Right lung (tissue), 2 donors: ENCODE measurements at regions not wholly inside any gene's neighbourhood (a gene's known extent, or its start where the extent isn't known, plus 50 kb on each side); places are given as distances from the start of the nearest gene placed in this dataset.
A peak's percentile ranks its signal among the peaks of the same experiment; 100 is the strongest.

ENCODE experiments used
- DNase-seq, 2 donors: peaks; one replicate each; pipeline ENCODE4 v3.0.0-alpha.2; 2013

GRCh38 chr4:125440814-125441213, 126.1 kb downstream of the FAT4 start:
- DNase-seq = no peak

GRCh38 chr4:125444166-125444565, 129.4 kb downstream of the FAT4 start:
- DNase-seq = no peak

- DNase-seq = no peak
Measured at GRCh38 chr4:125445525-125445924, 130.8 kb downstream of the FAT4 start.

- DNase-seq = no peak
Measured at GRCh38 chr4:125447551-125448290, 133.0 kb downstream of the FAT4 start.

DNA sequence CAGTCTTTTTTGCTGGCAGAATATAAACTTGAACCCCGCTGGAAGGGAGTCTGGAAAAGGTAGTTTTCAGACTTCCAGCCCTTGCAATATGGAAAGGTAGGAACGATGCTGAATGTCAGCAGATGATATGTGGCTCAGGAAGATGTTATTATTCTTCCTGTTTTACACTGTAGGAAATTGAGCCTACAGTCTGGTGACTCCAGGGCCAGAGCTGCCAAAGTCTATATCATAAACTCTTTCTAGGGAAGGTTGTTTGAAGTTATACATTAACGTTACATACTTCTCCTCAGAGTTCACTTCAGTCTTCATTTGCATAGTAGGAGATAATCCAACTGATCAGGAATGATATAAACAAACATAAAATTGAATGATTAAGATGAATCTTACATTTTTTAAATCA, 141.3 kb downstream of the FAT4 start:
- no peak for DNase-seq

DNA sequence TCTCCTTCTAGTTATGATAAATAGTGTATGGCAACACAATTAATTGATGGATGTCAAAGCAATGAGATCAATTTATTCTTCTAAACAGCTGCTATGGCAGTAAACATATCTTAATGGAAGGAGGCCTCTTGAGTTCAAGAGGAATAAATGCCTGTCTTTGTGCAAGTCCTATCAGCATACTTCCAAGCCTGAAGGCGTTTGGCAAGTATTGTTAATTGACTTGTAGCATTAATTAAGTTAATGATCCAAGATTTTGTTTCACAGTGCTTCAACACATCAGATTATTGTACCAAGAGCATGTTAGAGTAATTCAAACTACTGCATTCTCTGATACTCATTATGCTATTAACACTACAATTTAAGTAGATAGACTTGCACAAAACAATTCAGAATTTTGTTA, 144.8 kb downstream of the FAT4 start:
- no peak for DNase-seq

DNA sequence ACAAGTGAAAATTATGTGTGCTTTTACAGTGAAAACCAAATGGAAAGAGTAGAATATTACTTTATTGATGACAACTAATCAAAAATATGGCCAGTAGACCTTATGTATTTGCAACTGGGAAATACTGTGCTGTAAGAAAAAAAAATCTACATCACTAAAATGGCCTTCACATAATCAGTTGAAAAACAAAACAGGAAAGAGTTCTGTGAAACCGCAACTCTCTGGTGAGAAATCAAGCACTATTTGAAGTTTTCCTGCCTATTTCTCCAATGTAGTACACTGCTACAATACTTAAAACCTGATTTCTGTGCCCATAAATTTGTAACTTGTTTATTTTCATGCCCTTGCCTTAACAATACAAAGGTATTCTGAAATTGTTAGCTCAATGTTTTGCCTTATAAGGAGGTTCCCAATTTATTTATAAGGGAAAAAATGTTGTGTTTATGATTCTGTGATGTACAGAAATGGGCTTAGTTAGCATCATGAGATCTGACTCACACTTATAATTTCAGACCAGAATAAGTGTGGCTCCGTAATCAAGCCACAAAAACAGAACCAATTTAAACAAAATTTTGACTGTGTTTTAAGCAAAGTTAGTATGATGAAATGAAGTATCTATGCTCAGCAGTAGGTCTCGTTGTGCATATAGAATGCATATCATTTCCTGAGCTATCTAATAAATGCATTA, 147.1 kb downstream of the FAT4 start:
- no peak for DNase-seq

GRCh38 chr4:125464146-125464545, 149.4 kb downstream of the FAT4 start:
- DNase-seq = no peak

GRCh38 chr4:125481334-125482045, 166.7 kb downstream of the FAT4 start:
- no peak for DNase-seq

DNA sequence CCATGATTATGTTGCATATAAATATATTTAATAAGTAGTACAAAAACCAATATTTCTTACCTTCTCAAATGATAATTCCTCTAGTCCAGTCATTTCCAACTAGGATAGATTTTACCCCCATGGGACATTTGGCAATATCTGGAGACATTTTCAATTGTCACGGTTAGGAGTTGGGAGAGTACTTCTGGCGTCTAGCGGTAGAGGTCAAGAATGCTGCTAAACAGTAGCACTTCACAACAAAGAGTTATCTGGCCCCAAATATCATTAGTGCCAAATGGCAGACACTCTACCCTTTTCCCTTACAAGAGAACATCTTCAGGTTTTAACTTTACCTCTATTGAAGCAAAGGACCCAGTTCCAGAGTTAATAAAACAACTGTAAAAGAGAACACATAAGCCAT, 168.1 kb downstream of the FAT4 start:
- DNase-seq = no peak

GRCh38 chr4:125483278-125483677, 168.5 kb downstream of the FAT4 start:
- DNase-seq = no peak

DNA sequence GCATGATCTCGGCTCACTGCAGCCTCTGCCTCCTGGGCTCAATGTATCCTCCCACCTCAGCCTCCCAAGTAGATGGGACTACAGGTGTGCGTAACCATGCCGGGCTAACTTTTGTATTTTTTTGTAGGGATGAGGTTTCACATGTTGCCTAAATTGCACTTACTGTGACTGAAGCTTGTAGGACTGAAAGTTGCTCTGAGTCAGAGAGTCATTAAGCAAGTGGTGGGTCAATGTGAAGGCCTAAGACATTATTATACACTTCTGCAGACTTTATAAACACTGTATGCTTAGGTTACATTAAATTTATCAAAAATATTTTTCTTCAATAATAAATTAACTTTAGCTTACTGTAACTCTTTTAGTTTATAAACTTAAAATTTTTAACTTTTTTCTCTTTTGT, 170.2 kb downstream of the FAT4 start:
- DNase-seq = no peak

DNA sequence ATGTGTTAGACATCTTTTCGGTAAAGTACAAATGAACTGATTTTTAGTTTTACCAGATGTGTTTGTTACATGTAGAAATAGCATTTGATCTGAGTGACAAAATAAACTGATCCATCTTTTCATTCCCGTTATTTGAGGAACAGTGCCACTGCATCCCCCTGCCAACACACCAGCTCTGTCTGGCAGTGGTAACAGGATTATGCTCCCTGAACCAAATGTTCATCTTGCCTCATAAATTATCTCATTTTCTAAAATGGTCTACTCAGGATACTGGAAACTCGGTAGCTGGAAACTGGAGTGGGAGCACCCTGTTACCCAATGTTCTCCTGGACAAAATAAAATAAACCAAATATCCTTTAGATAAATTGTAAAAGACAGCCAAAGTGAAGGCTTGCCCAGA, 171.6 kb downstream of the FAT4 start:
- peak; percentile 6 to 9 for DNase-seq

DNA sequence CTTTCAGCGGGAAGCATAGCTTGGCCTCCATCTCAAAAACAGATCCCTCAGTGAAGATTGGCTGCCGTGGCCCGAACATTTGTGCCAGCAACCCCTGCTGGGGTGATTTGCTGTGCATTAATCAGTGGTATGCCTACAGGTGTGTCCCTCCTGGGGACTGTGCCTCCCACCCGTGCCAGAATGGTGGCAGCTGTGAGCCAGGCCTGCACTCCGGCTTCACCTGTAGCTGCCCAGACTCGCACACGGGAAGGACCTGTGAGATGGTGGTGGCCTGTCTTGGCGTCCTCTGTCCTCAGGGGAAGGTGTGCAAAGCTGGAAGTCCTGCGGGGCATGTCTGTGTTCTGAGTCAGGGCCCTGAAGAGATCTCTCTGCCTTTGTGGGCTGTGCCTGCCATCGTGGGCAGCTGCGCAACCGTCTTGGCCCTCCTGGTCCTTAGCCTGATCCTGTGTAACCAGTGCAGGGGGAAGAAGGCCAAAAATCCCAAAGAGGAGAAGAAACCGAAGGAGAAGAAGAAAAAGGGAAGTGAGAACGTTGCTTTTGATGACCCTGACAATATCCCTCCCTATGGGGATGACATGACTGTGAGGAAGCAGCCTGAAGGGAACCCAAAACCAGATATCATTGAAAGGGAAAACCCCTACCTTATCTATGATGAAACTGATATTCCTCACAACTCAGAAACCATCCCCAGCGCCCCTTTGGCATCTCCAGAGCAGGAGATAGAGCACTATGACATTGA, 175.4 kb downstream of the FAT4 start:
- DNase-seq = no peak

DNA sequence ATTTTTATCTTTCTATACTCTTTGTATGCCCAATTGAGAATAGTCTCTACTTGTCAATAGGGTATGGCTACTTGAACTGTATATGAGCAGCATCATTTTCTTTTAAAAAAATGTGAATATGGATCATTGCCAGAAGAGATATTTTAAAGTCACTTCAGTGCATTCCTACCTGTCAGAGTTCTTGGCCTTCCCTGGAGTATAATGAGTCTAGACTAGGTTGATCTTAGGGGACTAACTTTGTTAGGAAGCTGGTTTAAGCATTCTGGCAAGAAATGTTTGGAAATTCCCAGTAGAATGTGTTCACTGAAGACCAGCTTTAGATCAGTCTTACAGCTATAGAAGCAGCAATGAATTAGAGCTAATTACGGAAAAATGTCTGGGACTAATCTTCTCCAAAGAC, 178.2 kb downstream of the FAT4 start:
- no peak for DNase-seq

- no peak for DNase-seq
Measured at GRCh38 chr4:125497861-125498260, 183.1 kb downstream of the FAT4 start.

- DNase-seq = no peak
Measured at GRCh38 chr4:125498981-125499380, 184.2 kb downstream of the FAT4 start.

DNA sequence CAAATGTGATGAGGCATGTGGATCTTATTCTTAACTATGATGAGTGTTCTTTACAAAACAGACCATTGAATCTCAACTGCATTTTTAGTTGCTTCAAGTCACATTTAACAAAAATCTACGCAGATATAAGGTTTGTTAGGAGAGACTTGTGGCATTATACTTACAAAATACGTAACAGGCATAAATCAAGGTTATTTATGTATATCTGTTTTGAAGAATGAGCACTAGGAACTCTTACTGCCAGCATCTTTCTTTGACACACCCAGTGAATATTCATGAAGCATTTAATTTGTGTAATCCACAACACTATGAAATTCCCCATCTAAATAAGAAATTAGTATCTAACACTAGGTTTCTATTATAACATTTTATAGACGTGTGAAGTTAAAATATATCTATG, 186.3 kb downstream of the FAT4 start:
- DNase-seq = no peak

DNA sequence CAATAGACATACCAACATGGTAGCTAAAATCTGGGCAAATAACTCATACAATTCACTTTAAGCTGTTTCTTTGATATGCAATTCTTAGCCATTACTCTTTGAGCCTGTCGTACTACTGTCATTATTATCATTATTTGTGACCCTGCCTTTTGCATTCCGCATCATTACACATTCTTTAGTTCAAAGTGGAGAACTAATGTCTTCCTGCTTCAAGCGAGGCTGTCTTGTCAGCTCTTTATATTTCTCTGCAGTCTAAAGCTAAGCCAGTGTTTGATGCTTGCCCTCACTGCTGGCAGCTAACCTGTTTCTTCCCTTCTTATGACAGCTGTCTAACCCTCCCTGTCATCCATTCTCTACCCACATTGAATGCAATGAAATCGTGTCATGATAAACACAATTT, 186.8 kb downstream of the FAT4 start:
- DNase-seq = no peak

- DNase-seq = no peak
Measured at GRCh38 chr4:125505621-125506020, 190.9 kb downstream of the FAT4 start.

- no peak for DNase-seq
Measured at GRCh38 chr4:125507141-125507540, 192.4 kb downstream of the FAT4 start.

GRCh38 chr4:125511715-125512114, 197.0 kb downstream of the FAT4 start:
- no peak for DNase-seq
